ENCODE measurements at regions not wholly inside any gene's neighbourhood (a gene's known extent, or its start where the extent isn't known, plus 50 kb on each side); places are given as distances from the start of the nearest gene placed in this dataset.

DNA sequence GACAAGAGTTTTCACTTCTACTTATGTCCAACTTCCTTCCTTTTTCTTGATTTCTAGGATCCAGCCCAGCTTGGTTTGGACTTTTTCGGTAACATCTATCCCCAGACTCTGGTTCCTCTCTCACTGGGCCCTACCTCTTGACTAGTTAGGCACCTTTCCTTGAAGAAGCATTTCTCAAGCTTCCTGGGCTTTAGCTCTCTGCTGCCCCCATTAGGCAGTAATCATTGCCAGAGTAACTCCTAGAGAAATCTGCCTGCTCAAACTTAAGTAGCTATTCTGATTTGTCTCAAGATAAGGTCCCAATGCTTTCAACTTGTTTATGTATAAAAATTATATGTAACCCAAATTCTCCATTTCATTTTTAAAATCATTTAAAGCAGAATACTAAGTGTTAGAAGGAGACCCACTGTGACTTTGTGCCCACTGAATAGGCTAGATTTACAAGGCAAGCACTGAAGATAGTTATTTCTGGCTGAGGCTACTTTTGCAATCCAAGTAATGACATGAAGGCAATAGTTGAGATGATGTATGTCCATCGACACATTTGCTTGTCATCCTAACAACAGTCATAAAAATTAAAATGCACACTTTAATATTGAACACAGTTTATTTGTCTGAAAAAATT, 275.0 kb upstream of the G2E3 start:
- peak; percentile 39 for DNase-seq (ENCODE audit: low read depth, low spot score)
- no peak overlapping the region for H3K4me3 ChIP-seq (ENCODE audit: low read length)

DNA sequence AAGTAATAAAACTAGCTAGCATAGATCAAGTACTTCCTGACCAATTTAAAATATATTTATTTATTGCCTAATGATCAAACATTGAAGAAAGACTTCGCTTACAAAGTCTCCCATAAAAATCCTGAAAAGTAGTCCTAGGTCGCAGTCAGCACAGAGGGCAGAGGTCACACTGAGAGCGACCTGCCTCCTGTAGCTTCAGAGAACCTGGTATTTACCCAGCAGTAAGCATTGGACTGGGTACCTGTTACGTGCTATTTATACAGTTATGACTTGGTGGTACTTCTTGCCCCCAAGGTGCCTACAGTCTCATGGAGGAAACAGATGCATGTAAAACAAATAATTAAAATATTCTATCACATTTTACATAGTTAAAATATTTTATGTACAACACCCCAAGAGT, 274.1 kb upstream of the G2E3 start:
- no peak overlapping the region for H3K4me3 ChIP-seq (ENCODE audit: low read length)
- DNase-seq (ENCODE audit: low read depth, low spot score), result no peak

DNA sequence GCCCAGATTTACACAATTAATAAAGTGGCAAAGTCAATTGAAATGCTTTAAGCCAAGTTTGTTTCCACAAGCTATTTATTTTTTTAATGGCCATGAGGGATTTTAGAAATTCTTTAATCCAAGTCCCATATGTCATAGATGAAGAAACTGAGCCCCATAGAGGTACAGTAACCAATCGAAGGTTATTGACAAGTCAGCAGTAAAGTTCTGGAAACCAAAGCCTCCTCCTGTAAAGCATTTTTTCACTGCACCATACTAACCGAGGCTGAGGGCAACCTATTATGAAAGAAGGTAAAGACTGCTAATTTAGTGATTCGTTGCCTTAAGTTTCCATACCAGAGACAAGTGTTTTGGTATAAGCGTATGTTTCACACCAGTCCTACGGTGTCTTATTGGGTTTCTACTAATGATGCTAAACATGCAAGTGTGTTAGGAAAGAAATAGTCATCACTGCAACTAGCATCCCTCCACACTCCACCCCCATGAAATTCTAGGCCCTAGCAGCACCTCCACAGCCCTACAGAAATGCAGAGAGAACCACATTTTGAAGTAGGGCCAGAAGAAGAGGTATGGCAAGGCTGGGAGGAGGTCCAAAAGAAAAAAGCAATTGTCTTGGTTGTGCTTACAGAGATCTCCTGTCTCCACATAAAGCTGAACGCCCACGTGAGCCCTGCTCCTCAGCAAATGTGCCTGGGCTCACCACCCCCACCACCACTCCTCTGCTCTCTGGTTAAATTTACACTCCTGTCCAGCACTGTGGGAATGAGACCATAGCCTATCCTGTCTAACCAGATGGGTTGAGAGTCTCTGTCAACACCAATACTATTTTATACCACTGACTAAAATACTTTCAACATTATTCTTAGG, 271.1 kb upstream of the G2E3 start:
- no peak for DNase-seq (ENCODE audit: low read depth, low spot score)
- H3K4me3 ChIP-seq (ENCODE audit: low read length), result no peak overlapping the region

DNA sequence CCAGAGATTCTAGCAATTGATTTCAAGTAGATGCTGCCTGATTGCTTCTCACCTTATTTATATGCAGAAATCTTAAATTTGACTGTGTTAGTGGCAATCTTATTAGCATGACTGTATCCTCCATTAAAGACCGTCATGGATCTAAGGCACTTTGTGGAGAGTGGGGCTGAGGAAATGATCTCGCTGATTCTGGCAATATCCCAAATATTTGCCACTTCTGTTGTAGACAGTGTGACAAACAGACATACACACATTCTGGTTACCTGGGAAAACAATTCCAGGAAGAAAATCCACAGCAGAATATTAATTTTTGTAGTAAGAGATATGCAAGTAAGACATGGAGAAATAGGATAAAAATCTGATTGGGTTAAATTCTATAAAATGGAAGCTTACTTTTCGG, 269.0 kb upstream of the G2E3 start:
- H3K4me3 ChIP-seq (ENCODE audit: low read length), result no peak overlapping the region
- DNase-seq (ENCODE audit: low read depth, low spot score), result no peak

DNA sequence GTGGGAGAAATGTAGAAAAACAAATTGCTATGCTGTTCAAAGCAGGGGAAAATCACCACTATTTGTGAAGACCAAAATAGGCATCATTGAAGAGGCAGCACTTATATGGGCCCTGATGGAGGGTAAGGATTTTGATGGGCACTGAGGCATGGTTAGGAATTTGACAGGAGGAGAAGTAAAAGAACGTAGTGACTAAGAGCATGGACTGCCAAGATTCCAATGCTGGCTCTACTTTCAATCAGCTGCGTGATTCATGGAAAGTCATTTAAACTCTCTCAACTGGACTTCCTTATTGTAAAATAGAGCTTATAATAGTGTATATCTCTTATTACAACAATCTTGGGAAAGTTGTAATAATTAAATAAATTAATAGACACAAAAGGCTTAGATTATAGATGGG, 267.7 kb upstream of the G2E3 start:
- no peak overlapping the region for H3K4me3 ChIP-seq (ENCODE audit: low read length)
- DNase-seq (ENCODE audit: low read depth, low spot score), result no peak

DNA sequence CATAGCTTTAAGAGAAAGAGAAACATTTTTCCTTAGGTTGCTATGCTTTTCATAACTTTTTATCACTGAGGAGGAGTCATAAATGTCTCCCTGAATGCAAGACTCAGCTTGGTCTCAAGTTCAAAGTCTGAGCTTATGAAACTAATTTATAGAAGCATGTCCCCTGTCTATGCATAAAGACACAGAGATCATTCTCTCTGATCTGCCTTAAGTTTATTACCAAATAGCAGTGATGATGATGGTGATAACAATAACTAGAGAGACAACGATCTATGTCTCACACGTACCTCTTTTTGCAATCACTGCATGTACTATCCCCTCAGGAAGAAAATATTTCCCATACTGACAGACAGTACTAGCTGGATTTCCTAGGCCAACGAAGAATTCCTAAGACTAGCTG, 266.4 kb upstream of the G2E3 start:
- H3K4me3 ChIP-seq (ENCODE audit: low read length), result no peak overlapping the region
- no peak for DNase-seq (ENCODE audit: low read depth, low spot score)

DNA sequence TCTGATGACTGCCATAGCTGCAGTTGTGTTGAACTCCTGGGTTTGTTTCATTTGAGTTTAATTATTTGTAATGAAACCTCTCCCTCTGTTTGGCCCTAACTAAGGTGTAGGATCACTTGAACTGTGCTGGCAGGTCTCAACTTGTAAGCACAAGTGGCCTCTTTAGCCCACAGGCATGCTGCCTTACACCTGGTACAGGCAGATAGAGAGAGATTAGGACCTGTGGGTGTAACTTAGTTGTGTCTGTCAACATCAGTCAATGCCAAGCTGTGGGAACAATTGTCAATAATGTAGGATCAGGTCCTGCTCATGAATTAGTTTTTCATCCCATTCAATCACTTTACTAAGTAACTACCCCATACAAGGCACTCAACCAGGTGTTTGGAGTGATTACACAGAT, 263.0 kb upstream of the G2E3 start:
- H3K4me3 ChIP-seq (ENCODE audit: low read length), result no peak overlapping the region
- DNase-seq (ENCODE audit: low read depth, low spot score), result no peak

DNA sequence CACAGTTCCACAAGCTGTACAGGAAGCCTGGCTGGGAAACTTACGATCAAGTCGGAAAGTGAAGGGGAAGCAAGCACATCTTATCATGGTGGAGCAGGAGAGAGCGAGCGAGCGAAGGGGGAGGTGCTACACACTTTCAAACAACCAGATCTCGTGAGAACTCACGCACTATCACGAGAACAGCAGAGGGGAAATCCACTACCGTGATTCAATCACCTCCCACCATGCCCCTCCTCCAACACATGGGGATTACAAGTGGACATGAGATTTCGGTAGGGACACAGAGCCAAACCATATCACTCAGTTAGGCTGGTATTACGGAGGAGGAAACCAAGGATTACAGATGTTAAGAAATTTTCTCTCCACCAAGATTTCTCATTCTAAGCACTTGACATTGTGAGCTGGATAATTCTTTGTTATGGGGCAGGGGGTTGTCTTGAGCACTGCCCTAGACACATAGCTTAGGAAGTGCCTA, 262.0 kb upstream of the G2E3 start:
- no peak overlapping the region for H3K4me3 ChIP-seq (ENCODE audit: low read length)
- no peak for DNase-seq (ENCODE audit: low read depth, low spot score)

DNA sequence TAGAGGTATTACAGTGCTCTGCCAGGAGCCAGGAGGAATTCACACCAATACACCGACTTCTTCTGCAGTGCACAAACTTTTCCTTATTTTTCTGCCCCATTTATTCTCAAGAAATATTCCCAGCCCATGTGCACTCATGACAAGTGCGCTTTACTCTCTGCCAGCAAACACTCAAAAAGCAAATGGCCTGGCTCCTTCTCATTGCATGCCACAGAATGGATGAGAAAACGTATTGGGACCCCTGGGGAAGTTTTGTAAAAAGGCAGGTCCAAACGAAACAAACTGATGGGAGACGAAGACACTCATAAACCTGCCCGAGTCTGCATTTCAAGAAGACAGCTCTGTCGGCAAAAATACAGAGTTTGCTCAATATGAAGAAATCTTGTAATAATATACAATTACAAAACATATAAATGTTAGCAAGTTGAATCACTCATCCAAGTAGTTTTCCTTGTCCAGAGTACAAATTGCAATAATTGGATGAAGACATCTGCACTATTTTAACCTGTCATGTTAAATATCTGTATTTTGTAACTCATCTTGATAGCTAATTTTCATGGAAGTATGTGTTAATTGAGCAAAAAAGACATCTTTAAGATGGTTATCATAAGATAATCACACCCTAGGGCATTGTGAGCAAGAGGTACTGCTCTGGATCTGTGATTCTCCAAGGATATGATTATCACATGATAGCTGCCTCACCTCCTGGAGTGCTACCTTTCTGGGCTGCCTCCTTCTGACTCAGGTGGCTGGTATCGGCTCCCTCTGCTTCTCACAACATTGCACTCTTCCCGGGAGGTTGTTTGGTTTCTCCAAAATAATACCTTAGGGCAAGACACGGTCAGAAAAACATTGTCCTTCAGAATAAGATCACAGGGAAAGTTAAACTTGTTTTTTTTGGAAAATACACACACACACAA, 260.8 kb upstream of the G2E3 start:
- no peak overlapping the region for H3K4me3 ChIP-seq (ENCODE audit: low read length)
- no peak for DNase-seq (ENCODE audit: low read depth, low spot score)

DNA sequence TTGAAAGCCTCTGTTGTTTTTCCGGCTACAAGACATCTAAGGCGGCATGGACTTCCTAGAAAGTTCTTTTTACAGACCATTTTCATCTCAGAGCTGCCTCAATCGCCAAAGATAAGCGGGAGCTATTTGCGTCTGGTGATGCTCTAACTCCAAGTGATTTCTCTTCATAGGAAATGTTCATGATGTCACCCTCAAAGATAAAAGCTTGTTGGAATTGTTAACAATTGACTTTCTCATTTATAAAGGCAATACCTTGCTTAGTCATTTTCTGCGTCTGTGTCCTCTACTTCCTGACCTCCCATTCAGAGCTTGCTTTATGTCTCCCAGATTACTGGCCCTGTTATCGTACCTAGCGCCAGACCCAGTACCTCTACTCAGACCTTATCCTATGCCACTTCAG, 259.0 kb upstream of the G2E3 start:
- no peak for DNase-seq (ENCODE audit: low read depth, low spot score)
- H3K4me3 ChIP-seq (ENCODE audit: low read length), result no peak overlapping the region

DNA sequence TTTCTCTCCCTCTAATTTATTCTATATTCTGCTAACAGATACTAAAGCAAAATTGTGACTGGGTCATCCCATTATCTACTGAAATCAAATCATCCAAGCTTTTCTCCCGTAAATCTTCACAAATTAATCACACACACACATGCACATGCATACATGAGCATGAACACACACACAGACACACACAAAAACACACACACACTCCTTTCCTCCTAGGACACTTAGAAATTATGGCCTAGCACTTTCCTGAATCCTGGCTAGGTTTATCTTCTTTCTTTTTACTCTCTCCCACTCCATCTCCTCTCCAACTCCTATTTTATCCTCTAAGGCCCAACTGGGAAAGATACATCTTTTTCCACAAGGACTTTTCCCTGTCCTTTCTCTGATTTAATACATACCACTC, 255.6 kb upstream of the G2E3 start:
- no peak for DNase-seq (ENCODE audit: low read depth, low spot score)

DNA sequence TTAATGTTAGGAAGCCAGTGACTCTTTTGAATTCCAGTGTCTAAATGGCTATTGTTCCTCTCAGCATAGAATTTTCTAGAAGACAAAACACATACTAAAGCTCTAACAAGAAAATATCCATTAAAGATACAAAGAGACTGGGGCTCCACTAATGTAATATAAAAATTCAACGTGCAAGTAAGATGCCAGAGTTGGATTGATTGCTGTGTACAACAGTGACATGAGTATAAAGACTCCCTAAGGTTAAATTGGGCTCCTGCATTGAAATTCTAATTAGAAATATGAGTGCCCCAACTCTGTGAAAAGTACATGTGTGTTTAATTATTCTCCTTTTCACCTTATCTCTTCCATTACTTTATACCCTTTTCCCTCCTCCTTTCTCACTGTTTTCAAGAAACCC, 253.6 kb upstream of the G2E3 start:
- DNase-seq (ENCODE audit: low read depth, low spot score), result no peak
- H3K4me3 ChIP-seq (ENCODE audit: low read length), result no peak overlapping the region

More for the DNA sequence above, 255.6 kb upstream of the G2E3 start:
- H3K4me3 ChIP-seq (ENCODE audit: low read length), result no peak overlapping the region

DNA sequence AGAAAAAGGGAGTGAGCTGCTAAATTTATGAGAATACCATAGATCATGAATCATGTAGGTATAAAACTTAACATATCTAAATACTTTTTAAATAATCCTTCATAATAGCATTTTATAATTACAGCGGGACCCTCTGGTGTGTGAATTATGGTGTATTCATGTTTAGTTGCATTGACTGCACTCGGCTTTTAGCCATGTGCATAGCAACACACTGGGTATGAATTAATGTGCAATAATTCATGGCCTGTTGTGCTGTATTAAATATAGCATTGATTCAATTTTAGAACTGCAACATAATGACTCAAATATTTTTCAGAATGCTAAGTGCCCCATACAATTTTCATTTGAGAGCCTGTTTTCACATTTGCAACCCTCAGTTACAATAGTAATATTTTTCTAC, 249.6 kb upstream of the G2E3 start:
- H3K4me3 ChIP-seq (ENCODE audit: low read length), result no peak overlapping the region
- no peak for DNase-seq (ENCODE audit: low read depth, low spot score)

DNA sequence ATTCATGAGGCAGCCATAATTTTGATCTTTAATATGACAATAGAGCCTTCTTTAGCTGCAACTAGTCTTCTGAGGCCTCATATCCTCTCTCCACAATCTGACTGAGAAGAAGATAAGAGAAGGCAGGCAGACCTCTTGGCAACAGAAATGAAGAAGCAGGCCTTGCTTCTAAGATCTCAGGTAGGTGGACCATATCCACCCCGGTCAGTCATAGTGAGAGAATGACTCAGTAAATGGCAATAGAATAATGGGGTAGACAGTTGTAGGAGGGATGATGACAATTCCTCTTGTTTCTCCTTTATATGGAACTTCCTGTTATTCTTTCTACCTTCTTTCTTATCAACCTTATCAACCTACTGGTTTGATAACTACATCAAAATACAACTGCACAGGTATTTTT, 246.7 kb upstream of the G2E3 start:
- no peak for DNase-seq (ENCODE audit: low read depth, low spot score)
- H3K4me3 ChIP-seq (ENCODE audit: low read length), result no peak overlapping the region

DNA sequence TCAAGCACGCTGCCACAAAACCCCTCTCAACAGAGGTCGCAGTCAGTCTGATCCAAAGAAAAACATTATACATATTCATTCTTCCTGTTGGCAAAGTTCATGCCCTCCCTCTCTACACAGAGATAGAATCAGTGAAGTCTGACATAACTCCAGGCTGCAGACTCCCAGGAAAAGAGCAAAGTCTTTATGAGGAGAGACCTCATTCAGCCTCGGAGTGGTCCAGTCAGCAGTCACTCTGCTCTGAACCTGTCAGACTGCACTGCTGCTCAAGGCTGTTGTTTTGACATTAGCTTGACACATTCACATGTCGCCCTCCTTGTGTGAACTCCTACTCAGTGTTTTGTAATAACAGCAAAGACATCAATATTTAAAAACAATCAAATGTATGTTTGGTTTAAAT, 241.2 kb upstream of the G2E3 start:
- no peak overlapping the region for H3K4me3 ChIP-seq (ENCODE audit: low read length)
- DNase-seq (ENCODE audit: low read depth, low spot score), result no peak

DNA sequence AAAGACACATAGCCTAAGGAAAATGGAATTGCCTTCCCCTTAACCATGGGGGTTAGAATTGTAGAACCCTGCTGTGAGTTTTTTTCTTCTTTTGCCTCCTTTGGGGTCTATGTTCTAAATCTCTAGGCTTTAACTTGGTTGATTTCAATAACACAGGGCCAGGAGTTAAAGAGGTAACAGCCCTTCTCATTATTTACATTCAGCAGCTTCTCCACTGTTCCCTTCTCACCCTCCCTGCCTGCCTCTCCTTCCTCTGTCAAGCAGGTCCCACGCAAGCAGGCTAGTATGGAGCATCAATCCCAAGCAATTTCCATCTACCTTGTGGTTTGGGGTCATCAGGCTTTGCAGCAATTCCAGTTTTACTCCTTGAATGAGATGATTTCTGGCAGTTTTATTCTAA, 236.1 kb upstream of the G2E3 start:
- DNase-seq (ENCODE audit: low read depth, low spot score), result no peak
- H3K4me3 ChIP-seq (ENCODE audit: low read length), result no peak overlapping the region

DNA sequence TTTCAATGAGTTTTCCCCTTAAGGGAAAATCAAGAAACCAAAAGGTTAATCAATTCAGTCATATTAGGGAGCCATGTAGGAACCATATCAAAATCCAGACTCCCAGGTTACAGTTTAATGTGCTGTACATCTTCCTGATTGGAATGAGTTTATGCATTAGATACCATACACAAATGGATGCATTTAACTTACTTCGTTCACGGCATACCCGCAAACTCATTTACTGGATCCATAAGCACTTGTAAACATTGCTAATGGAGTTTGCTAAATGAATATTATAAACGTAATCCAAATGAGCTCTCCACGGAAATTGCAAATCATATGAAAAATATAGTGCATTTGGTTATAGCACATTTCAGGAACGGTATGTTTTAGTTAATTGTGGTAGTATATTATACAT, 228.9 kb upstream of the G2E3 start:
- no peak for DNase-seq (ENCODE audit: low read depth, low spot score)
- H3K4me3 ChIP-seq (ENCODE audit: low read length), result no peak overlapping the region

DNA sequence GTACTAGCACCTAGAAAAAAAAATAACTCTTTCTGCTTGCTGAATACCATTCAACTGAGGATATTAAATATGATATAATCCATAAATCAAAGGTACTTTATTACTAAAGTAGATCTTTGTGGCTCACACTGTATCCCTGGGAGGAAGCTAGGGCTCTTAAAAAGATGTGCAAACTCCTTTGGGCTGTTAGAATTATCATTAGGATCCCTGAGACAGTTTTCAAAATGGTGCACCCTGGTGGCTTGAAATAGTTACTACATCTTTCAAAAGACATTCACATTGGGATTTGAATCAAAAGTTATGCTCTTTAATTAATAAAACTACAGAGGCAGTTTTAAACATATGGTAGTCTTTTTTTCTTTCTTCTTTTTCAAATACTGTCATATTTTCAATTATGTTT, 228.5 kb upstream of the G2E3 start:
- no peak overlapping the region for H3K4me3 ChIP-seq (ENCODE audit: low read length)
- no peak for DNase-seq (ENCODE audit: low read depth, low spot score)

DNA sequence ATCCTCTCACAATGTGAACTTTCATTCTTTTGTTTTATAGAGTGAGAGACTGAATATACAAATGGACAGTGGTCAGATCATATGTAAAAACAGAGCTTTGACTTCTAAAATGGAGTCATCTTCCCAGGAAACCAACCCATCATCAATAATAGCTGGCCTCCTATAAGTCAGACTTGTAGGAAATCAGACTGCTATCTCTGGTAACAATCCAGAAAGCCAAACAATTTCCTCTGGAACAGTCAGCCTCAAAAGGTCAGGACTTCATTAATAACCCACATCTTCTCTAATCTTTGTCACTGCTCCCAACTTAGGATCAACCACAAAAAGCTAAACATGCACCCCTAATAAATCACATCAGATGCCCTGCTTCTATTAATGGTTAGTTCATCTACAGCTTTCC, 227.9 kb upstream of the G2E3 start:
- H3K4me3 ChIP-seq (ENCODE audit: low read length), result no peak overlapping the region
- no peak for DNase-seq (ENCODE audit: low read depth, low spot score)

DNA sequence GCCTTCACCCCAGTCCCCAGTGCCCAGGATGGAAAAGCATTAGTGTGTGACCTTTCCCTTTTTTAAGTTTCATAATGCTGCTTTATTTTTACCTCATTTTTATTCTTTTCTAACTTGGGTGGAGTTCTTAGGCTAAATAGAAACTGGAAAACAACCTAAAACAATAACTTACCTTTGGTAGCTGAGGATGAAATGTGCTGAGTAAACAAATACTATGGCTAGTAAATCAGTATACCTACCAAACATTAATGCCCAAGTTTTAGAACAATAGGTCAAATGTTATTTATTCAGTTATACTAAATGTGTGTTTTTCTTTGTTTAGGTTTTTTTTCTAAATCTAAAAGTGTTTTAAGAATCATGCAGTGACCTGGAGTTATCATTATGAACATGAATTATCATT, 226.6 kb upstream of the G2E3 start:
- no peak for DNase-seq (ENCODE audit: low read depth, low spot score)
- H3K4me3 ChIP-seq (ENCODE audit: low read length), result no peak overlapping the region
